GM23338 (cell line): ENCODE measurements at regions not wholly inside any gene's neighbourhood (a gene's known extent, or its start where the extent isn't known, plus 50 kb on each side); places are given as distances from the start of the nearest gene placed in this dataset.

Source experiments
- ATAC-seq: fragments of 200-7000 bp; cut with Tn5 transposase; 3 replicates; pipeline ENCODE4 v1.9.1; 2020
- DNase-seq: peaks from one replicate; pipeline ENCODE4 v3.0.0-alpha.2; 2015; ENCODE audit warnings: low spot score
- H2AFZ ChIP-seq: fragments of 200-600 bp; sonication (generic); 2 replicates; pipeline ENCODE4 v1.8.0; 2016; ENCODE audit warnings: antibody characterized with exemption, mild to moderate bottlenecking, moderate library complexity
- H3F3A ChIP-seq: fragments of 200-600 bp; sonication (generic); replicated peaks from 2 replicates; pipeline ENCODE4 v1.8.0; 2017; ENCODE audit warnings: antibody characterized with exemption, mixed run types, low read depth
- H3K27ac ChIP-seq: fragments of 200-600 bp; sonication (generic); 2 replicates; pipeline ENCODE4 v1.6.1; 2016; ENCODE audit warnings: low read depth
- H3K27me3 ChIP-seq: fragments of 200-600 bp; sonication (generic); 2 replicates; pipeline ENCODE4 v1.8.0; 2016; ENCODE audit warnings: mild to moderate bottlenecking, mixed run types, moderate library complexity; ENCODE audit not compliant: insufficient read depth
- H3K36me3 ChIP-seq: fragments of 200-600 bp; sonication (generic); 2 replicates; pipeline ENCODE4 v1.8.0; 2016; ENCODE audit warnings: mild to moderate bottlenecking; ENCODE audit not compliant: insufficient read depth
- H3K4me1 ChIP-seq: fragments of 200-600 bp; sonication (generic); 2 replicates; pipeline ENCODE4 v1.8.0; 2016; ENCODE audit warnings: mild to moderate bottlenecking, moderate library complexity; ENCODE audit not compliant: insufficient read depth
- H3K4me2 ChIP-seq: fragments of 200-600 bp; sonication (generic); 2 replicates; pipeline ENCODE4 v1.7.1; 2017; ENCODE audit warnings: mixed run types
- H3K4me3 ChIP-seq: fragments of 200-600 bp; sonication (generic); 2 replicates; pipeline ENCODE4 v1.6.1; 2016; ENCODE audit warnings: mixed run types
- H3K79me2 ChIP-seq: fragments of 200-600 bp; sonication (generic); replicated peaks from 2 replicates; pipeline ENCODE4 v1.8.0; 2017; ENCODE audit warnings: mild to moderate bottlenecking; ENCODE audit not compliant: insufficient read depth
- H3K9me2 ChIP-seq: fragments of 200-600 bp; sonication (generic); 2 replicates; pipeline ENCODE4 v1.8.0; 2017; ENCODE audit not compliant: insufficient read depth
- H4K20me1 ChIP-seq: fragments of 200-600 bp; sonication (generic); replicated peaks from 2 replicates; pipeline ENCODE4 v1.8.0; 2017; ENCODE audit warnings: mild to moderate bottlenecking; ENCODE audit not compliant: insufficient read depth
- H3K27ac Mint-ChIP-seq: 2 replicates; pipeline ENCODE4 v1.8.0; 2020; ENCODE audit warnings: inconsistent platforms, mild to moderate bottlenecking, moderate library complexity, mixed read lengths
- H3K27me3 Mint-ChIP-seq: 3 replicates; pipeline ENCODE4 v1.8.0; 2022; ENCODE audit warnings: low read depth, mild to moderate bottlenecking, moderate library complexity, mixed read lengths, inconsistent platforms; ENCODE audit not compliant: insufficient read depth, poor library complexity
- H3K36me3 Mint-ChIP-seq: 3 replicates; pipeline ENCODE4 v1.8.0; 2021; ENCODE audit warnings: low read depth, mild to moderate bottlenecking, inconsistent platforms, moderate library complexity, mixed read lengths
- H3K4me1 Mint-ChIP-seq: 3 replicates; pipeline ENCODE4 v1.8.0; 2020; ENCODE audit warnings: mild to moderate bottlenecking, inconsistent platforms, mixed read lengths
- H3K4me3 Mint-ChIP-seq: 3 replicates; pipeline ENCODE4 v1.8.0; 2021; ENCODE audit warnings: moderate library complexity, mild to moderate bottlenecking, inconsistent platforms, mixed read lengths
- H3K9me3 Mint-ChIP-seq: 3 replicates; pipeline ENCODE4 v1.8.0; 2020; ENCODE audit warnings: moderate library complexity, mild to moderate bottlenecking, inconsistent platforms, mixed read lengths
- CREB1 ChIP-seq: fragments of 250-450 bp; sonication (Bioruptor Pico); IDR thresholded peaks from 2 replicates; pipeline ENCODE4 v1.5.0; 2020; ENCODE audit warnings: low read depth, mild to moderate bottlenecking, moderate library complexity
- EZH2 ChIP-seq: fragments of 200-600 bp; sonication (generic); IDR thresholded peaks from one replicate; pipeline ENCODE4 v1.8.0; 2017; ENCODE audit warnings: antibody characterized with exemption, mild to moderate bottlenecking, low read depth; ENCODE audit not compliant: unreplicated experiment
- EZH2phosphoT487 ChIP-seq: fragments of 200-600 bp; sonication (generic); IDR thresholded peaks from one replicate; pipeline ENCODE4 v1.8.1; 2018; ENCODE audit warnings: antibody characterized with exemption; ENCODE audit not compliant: unreplicated experiment
- JUNB ChIP-seq: IDR thresholded peaks from one replicate; pipeline ENCODE4 v1.6.1; 2016; ENCODE audit warnings: antibody characterized with exemption; ENCODE audit not compliant: unreplicated experiment
- NANOG ChIP-seq: IDR thresholded peaks from 2 replicates; pipeline ENCODE4 v1.6.1; 2016; ENCODE audit warnings: antibody characterized with exemption, borderline replicate concordance
- STAT1 ChIP-seq: IDR thresholded peaks from one replicate; pipeline ENCODE4 v1.6.1; 2016; ENCODE audit warnings: antibody characterized with exemption; ENCODE audit not compliant: unreplicated experiment
- ZNF114 ChIP-seq: fragments of 250-450 bp; sonication (Bioruptor Pico); IDR thresholded peaks from 2 replicates; pipeline ENCODE4 v1.5.0; 2020; ENCODE audit warnings: mild to moderate bottlenecking, moderate library complexity
- ZNF331 ChIP-seq: fragments of 250-450 bp; sonication (Bioruptor Pico); IDR thresholded peaks from 2 replicates; pipeline ENCODE4 v1.5.0; 2020; ENCODE audit warnings: low read depth, mild to moderate bottlenecking, moderate library complexity
- TF ChIP-seq, protein P1 (sequence below): fragments of 250-450 bp; sonication (Bioruptor Pico); IDR thresholded peaks from 2 replicates; pipeline ENCODE4 v1.5.0; 2020; ENCODE audit warnings: mild to moderate bottlenecking, moderate library complexity
- TF ChIP-seq, protein P2 (sequence below): IDR thresholded peaks from 2 replicates; pipeline ENCODE4 v1.6.1; 2016; ENCODE audit warnings: antibody characterized with exemption

DNA sequence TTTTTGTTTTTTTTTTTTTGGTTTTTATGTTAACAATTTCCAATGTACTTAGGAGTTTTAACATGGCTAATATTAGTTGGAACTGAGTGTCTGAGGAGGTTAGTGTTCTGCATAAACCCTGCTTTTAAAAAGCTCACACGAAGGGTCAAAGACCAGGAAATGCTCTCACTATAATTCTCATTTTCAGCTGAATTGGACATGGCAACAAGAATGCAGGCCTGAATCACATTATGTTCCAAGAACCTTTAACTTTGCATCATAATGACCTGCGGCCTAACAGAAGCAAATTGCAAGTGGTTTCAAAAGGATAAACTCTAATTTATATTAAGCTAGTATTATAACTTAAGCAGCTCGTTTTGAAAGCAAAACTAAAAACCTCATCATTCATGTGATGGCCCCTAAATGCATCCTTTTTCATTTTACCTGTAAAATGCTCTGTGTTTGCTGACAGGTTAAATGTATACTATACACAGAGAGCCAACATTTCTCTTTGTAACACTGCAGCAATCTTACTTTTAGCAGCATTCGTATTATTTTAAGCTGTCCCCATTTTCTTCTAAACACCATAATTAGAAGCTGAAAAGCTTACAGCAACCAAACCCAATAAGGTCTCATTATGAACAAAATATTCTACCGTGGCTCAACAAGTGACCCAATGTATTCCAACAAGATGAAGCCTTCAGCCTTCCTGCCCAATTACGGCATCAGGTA is 242.8 kb upstream of the SP4 start (continued):
- TF ChIP-seq, protein P1, sequence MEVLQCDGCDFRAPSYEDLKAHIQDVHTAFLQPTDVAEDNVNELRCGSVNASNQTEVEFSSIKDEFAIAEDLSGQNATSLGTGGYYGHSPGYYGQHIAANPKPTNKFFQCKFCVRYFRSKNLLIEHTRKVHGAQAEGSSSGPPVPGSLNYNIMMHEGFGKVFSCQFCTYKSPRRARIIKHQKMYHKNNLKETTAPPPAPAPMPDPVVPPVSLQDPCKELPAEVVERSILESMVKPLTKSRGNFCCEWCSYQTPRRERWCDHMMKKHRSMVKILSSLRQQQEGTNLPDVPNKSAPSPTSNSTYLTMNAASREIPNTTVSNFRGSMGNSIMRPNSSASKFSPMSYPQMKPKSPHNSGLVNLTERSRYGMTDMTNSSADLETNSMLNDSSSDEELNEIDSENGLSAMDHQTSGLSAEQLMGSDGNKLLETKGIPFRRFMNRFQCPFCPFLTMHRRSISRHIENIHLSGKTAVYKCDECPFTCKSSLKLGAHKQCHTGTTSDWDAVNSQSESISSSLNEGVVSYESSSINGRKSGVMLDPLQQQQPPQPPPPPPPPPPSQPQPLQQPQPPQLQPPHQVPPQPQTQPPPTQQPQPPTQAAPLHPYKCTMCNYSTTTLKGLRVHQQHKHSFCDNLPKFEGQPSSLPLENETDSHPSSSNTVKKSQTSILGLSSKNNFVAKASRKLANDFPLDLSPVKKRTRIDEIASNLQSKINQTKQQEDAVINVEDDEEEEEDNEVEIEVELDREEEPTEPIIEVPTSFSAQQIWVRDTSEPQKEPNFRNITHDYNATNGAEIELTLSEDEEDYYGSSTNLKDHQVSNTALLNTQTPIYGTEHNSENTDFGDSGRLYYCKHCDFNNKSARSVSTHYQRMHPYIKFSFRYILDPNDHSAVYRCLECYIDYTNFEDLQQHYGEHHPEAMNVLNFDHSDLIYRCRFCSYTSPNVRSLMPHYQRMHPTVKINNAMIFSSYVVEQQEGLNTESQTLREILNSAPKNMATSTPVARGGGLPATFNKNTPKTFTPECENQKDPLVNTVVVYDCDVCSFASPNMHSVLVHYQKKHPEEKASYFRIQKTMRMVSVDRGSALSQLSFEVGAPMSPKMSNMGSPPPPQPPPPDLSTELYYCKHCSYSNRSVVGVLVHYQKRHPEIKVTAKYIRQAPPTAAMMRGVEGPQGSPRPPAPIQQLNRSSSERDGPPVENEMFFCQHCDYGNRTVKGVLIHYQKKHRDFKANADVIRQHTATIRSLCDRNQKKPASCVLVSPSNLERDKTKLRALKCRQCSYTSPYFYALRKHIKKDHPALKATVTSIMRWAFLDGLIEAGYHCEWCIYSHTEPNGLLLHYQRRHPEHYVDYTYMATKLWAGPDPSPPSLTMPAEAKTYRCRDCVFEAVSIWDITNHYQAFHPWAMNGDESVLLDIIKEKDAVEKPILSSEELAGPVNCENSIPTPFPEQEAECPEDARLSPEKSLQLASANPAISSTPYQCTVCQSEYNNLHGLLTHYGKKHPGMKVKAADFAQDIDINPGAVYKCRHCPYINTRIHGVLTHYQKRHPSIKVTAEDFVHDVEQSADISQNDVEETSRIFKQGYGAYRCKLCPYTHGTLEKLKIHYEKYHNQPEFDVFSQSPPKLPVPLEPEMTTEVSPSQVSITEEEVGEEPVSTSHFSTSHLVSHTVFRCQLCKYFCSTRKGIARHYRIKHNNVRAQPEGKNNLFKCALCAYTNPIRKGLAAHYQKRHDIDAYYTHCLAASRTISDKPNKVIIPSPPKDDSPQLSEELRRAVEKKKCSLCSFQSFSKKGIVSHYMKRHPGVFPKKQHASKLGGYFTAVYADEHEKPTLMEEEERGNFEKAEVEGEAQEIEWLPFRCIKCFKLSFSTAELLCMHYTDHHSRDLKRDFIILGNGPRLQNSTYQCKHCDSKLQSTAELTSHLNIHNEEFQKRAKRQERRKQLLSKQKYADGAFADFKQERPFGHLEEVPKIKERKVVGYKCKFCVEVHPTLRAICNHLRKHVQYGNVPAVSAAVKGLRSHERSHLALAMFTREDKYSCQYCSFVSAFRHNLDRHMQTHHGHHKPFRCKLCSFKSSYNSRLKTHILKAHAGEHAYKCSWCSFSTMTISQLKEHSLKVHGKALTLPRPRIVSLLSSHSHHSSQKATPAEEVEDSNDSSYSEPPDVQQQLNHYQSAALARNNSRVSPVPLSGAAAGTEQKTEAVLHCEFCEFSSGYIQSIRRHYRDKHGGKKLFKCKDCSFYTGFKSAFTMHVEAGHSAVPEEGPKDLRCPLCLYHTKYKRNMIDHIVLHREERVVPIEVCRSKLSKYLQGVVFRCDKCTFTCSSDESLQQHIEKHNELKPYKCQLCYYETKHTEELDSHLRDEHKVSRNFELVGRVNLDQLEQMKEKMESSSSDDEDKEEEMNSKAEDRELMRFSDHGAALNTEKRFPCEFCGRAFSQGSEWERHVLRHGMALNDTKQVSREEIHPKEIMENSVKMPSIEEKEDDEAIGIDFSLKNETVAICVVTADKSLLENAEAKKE: no peak
- no peak for TF ChIP-seq CREB1
- no peak for TF ChIP-seq EZH2phosphoT487
- no peak for TF ChIP-seq NANOG
- no peak for TF ChIP-seq ZNF114 (CRISPR knock-in tag)
- no peak for TF ChIP-seq ZNF331 (CRISPR knock-in tag)

DNA sequence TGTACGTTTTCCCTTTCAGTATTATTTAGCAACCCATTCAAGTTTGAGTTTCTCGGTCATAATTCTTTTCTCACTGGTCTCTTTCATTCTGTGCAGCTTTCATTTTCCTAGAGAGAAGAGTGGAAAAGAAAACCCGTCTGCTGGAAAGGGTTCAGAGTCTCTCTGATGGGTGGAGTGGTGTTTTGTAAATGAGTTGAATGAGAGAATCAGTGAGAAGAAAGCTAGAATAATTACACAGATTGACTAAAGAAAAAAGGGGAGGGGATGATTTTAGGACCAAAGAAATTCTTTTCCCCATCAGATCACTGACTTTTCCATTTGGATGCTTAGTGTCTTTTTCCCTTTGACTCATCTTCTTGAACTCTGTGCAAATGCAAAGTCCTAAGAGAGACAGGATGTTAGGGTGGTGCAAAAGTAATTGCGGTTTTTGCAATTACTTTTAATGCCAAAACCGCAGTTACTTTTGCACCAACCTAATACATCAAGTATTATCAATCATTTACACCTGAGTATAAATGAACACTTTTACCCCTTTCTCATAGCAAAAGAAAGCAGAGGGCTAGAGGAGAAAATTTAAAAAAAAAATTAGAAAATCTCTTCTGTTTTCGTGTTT is 242.1 kb upstream of the SP4 start:
- TF ChIP-seq ZNF331 (CRISPR knock-in tag): no peak
- TF ChIP-seq EZH2: no peak
- no peak for TF ChIP-seq NANOG
- TF ChIP-seq EZH2phosphoT487: no peak
- no peak for TF ChIP-seq JUNB
- TF ChIP-seq, protein P2, sequence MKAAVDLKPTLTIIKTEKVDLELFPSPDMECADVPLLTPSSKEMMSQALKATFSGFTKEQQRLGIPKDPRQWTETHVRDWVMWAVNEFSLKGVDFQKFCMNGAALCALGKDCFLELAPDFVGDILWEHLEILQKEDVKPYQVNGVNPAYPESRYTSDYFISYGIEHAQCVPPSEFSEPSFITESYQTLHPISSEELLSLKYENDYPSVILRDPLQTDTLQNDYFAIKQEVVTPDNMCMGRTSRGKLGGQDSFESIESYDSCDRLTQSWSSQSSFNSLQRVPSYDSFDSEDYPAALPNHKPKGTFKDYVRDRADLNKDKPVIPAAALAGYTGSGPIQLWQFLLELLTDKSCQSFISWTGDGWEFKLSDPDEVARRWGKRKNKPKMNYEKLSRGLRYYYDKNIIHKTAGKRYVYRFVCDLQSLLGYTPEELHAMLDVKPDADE: no peak
- no peak for TF ChIP-seq STAT1
- Histone ChIP-seq H3K27me3 (no peaks in the 10 kb centered on the region), H2AFZ (no peak overlapping the region), H3K9me2 (peaks cover 4% of the 10 kb centered on the region; the same call in 1 of the 2 replicates), H4K20me1 (no peaks in the 10 kb centered on the region), H3K27ac (peak overlapping the region; percentile 29; the same call in 1 of the 2 replicates), H3K4me2 (peak overlapping the region; percentile 37), H3K4me3 (no peak overlapping the region), H3F3A (no peaks in the 10 kb centered on the region), H3K4me1 (peaks cover 33% of the 10 kb centered on the region), H3K79me2 (no peaks in the 10 kb centered on the region), H3K36me3 (no peaks in the 10 kb centered on the region; the same call in 1 of the 2 replicates)
- Mint-ChIP-seq H3K27ac (peak overlapping the region; percentile 45), H3K36me3 (peaks cover 25% of the 10 kb centered on the region), H3K4me3 (no peak overlapping the region), H3K9me3 (peaks cover 13% of the 10 kb centered on the region; the same call in 2 of the 3 replicates), H3K27me3 (no peaks in the 10 kb centered on the region), H3K4me1 (peaks cover 30% of the 10 kb centered on the region)
- ATAC-seq (no peak), DNase-seq (no peak)
